Ovary (tissue), 7 donors: ENCODE measurements at regions not wholly inside any gene's neighbourhood (a gene's known extent, or its start where the extent isn't known, plus 50 kb on each side); places are given as distances from the start of the nearest gene placed in this dataset.

Experiments
- DNase-seq, 5 donors: peaks; one replicate each; pipeline ENCODE4 v3.0.0-alpha.2; 2019 to 2020
- H3K27ac ChIP-seq, 2 donors: fragments of 200-600 bp; one replicate each; pipeline versions ENCODE4 v1.5.1 to v1.8.0; 2019 to 2022
- H3K27me3 ChIP-seq: fragments of 200-600 bp; one replicate; pipeline ENCODE4 v1.8.0; 2022
- H3K36me3 ChIP-seq: fragments of 200-600 bp; sonication (generic); one replicate; pipeline ENCODE4 v1.5.1; 2019
- H3K4me1 ChIP-seq: one replicate; pipeline ENCODE4 v1.8.1; 2013; ENCODE audit warnings: mild to moderate bottlenecking, moderate library complexity; ENCODE audit not compliant: insufficient read depth
- H3K4me3 ChIP-seq: fragments of 200-600 bp; sonication (generic); one replicate; pipeline ENCODE4 v1.5.1; 2017
- H3K9me3 ChIP-seq, 2 donors: fragments of 200-600 bp in 1 of 2; sonication (generic) in 1 of 2; one replicate each; pipeline versions ENCODE4 v1.5.1 to v1.8.1; 2013 to 2019; ENCODE audit warnings: mild to moderate bottlenecking in 1 of 2, moderate library complexity in 1 of 2
- CTCF ChIP-seq, 3 donors: fragments of 450-650 bp in 2 of 3; fragments of 200-600 bp in 1 of 3; IDR thresholded peaks; one replicate each; pipeline versions ENCODE4 v1.5.1 to v1.8.0; 2016 to 2022; ENCODE audit warnings: antibody characterized with exemption in 3 of 3, mild to moderate bottlenecking in 1 of 3
- EP300 ChIP-seq: sonication (generic); formaldehyde crosslinking; IDR thresholded peaks from one replicate; pipeline ENCODE4 v1.6.1; 2017; ENCODE audit warnings: antibody characterized with exemption
- POLR2A ChIP-seq: fragments of 450-650 bp; IDR thresholded peaks from one replicate; pipeline ENCODE4 v1.6.1; 2017; ENCODE audit warnings: antibody characterized with exemption, mild to moderate bottlenecking, moderate library complexity
- WGBS, 3 donors: extraction: QIAGEN DNeasy Blood & Tissue Kit in 1 of 3; methylation state at CpG; one replicate each; pipeline versions ENCODE4 v1.1.5 to v1.1.7; 2013 to 2017; 5-methylcytosine and 5-hydroxymethylcytosine counted together
- intact Hi-C, 4 donors: fragments of 100-400 bp; cut with DNase I; formaldehyde crosslinking; loops; one replicate each; pipeline versions ENCODE4 v1.11.0 to v1.15.1; 2022 to 2023
- donor health status: DM: no; HTN: no; CAD: no; lungs with moderate emphysema.
- donor health status: DM: no; HTN: no; CAD: no.
- donor health status: Bipolar disorder and iron deficiency.
- donor health status: DM: no; HTN: no; CAD: no.
- donor health status: DM: yes; HTN: yes; CAD: no.

DNA sequence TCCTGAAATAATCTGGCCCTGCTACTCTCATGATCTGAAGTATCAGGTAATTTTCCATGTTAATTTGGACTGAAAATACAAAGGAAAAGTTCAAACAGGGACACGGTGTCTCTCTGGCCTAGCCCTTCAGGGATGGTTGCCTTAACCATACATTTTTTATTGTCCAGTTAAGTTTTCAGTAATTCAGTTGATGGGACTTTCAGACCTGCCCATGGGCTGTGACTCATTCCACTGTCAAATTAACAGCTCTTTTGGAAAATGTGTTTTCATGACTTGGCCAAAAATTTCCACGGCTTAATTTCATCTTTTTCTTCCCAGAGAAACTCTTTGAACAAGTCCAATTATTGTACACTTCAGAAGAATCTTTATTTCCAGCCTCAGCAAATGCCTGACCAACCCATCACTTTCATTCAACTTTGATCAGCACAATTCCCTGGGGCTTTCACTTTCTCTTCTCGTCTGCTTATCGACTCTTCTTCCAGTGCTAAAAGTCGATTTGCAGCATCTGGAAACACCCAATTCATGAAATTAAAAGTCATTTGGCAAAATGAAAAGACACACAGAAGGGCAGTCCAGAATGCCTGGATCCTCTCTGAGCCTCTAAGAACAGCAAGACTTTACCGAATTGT, 293.9 kb downstream of the RAB28 start:
- no peak for TF ChIP-seq POLR2A
- no peak for TF ChIP-seq EP300
- TF ChIP-seq CTCF (IDR thresholded peaks at IDR 0.05): no peak
- no peaks in the 10 kb centered on the region for H3K9me3 ChIP-seq
- H3K27me3 ChIP-seq: no peaks in the 10 kb centered on the region
- H3K27ac ChIP-seq: no peak overlapping the region
- no peak overlapping the region for H3K4me3 ChIP-seq
- H3K4me1 ChIP-seq: no peaks in the 10 kb centered on the region
- no peak for DNase-seq
- H3K36me3 ChIP-seq: no peaks in the 10 kb centered on the region
- intact Hi-C loops: no loop called here
- 66 to 81% (median 78%) methylated on average over 6 of the region's 6 CpGs for WGBS, 3 donors

- intact Hi-C loops: no loop called here
These were observed 299.9 kb downstream of the RAB28 start for GRCh38 chr4:13184199-13184598.

DNA sequence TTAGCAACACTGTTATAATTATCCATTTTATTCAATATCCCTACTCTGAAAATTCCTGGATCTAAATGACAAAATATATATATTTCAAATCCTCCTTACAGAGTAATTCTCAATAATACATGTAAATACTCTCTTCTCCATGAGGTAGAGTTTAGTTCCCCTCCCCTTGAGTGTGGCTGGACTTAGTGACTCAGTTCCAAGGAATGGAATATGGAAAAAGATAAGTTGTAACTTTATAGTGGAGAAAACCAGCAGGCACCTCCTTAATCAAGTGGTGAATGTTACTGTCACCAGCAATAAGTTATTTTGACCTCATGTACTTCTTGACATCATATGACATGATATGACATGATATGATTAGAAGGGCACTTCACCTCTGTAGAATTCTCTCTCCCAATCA, 302.0 kb downstream of the RAB28 start:
- Histone ChIP-seq H3K4me3 (no peak overlapping the region), H3K27me3 (no peaks in the 10 kb centered on the region), H3K27ac (no peak overlapping the region), H3K9me3 (no peaks in the 10 kb centered on the region), H3K4me1 (no peaks in the 10 kb centered on the region), H3K36me3 (no peaks in the 10 kb centered on the region)
- no peak for DNase-seq
- TF ChIP-seq EP300: no peak
- TF ChIP-seq CTCF (IDR thresholded peaks at IDR 0.05): no peak
- TF ChIP-seq POLR2A: no peak
- intact Hi-C loops: no loop called here

More at GRCh38 chr4:13184199-13184598, 299.9 kb downstream of the RAB28 start:
- WGBS, 3 donors: 60 to 95% (median 89%) methylated on average over 2 of the region's 2 CpGs
- no peaks in the 10 kb centered on the region for H3K36me3 ChIP-seq
- TF ChIP-seq CTCF (IDR thresholded peaks at IDR 0.05) (no peak), POLR2A (no peak)
- H3K4me3 ChIP-seq: no peak overlapping the region
- H3K4me1 ChIP-seq: no peaks in the 10 kb centered on the region
- no peak for DNase-seq
- no peak overlapping the region for H3K27ac ChIP-seq
- no peaks in the 10 kb centered on the region for H3K27me3 ChIP-seq
- H3K9me3 ChIP-seq: no peaks in the 10 kb centered on the region

DNA sequence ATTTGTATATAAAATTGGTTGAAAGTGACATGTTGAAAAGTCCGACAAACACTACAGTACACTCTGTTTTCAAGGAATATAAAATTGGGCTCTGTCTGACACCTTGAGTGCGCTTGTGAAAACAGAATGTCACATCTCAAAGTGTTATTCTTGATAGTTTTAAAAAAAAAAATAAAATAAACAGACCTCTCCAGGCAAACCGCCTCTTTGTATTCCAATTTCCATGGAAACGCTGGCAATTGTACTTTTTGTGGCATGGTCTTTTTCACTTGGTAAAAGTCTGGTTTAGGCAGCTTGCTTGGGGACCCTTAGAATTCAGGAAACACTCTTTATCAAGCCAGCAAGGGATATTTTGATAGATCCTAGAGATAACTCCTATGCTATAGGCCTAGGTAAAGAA, 302.5 kb downstream of the RAB28 start:
- no peaks in the 10 kb centered on the region for H3K9me3 ChIP-seq
- WGBS, 3 donors: 82 to 88% (median 87%) methylated on average over 4 of the region's 4 CpGs
- no peaks in the 10 kb centered on the region for H3K27me3 ChIP-seq
- no peak overlapping the region for H3K4me3 ChIP-seq
- no peaks in the 10 kb centered on the region for H3K36me3 ChIP-seq
- H3K27ac ChIP-seq: no peak overlapping the region
- intact Hi-C loops: no loop called here
- no peak for DNase-seq
- no peaks in the 10 kb centered on the region for H3K4me1 ChIP-seq
- TF ChIP-seq POLR2A: no peak
- TF ChIP-seq CTCF (IDR thresholded peaks at IDR 0.05): no peak
- TF ChIP-seq EP300: no peak
